Left kidney (tissue), 1 donor: ENCODE measurements at regions not wholly inside any gene's neighbourhood (a gene's known extent, or its start where the extent isn't known, plus 50 kb on each side); places are given as distances from the start of the nearest gene placed in this dataset.
A peak's percentile ranks its signal among the peaks of the same experiment; 100 is the strongest.
"Not testable (repeated sequence)": the region's sequence is repeated elsewhere in the genome, so short reads cannot be mapped to it uniquely, and the experiment has no call there.

Experiments used
- DNase-seq: peaks from one replicate; pipeline ENCODE4 v3.0.0-alpha.2; 2013

DNA sequence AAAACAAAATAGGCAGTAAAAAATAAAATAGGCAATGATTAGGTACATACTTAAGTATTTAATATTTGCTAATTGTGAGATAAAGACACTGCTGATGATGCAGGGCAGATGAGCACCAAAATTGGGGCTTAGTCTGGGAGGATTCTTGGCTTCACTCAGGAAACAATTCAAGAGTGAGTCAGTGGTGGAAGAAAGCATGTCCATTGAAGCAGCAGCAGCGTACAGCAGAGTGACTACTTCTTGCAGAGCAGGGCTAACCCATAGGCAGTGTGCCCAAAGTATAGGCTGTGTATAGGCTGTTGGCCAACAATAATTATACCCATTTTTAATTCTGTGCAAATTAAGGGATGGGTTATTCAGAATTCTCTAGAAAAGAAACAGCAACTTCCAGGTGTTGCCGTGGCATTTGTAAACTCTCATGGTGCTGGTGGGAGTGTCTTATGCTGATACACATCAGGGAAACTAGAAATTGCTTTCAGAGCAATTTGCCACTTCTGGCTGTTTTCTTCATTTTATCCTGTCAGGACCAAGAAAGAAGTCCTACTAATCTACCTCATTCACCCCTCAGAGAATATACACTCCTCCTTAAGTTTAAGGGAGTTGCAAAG is 317.3 kb upstream of the NAALADL2 start:
- no peak for DNase-seq

GRCh38 chr3:174547801-174548435 is 311.2 kb upstream of the NAALADL2 start:
- no peak for DNase-seq

- no peak for DNase-seq
Measured at GRCh38 chr3:174548841-174549623, 310.1 kb upstream of the NAALADL2 start.

DNA sequence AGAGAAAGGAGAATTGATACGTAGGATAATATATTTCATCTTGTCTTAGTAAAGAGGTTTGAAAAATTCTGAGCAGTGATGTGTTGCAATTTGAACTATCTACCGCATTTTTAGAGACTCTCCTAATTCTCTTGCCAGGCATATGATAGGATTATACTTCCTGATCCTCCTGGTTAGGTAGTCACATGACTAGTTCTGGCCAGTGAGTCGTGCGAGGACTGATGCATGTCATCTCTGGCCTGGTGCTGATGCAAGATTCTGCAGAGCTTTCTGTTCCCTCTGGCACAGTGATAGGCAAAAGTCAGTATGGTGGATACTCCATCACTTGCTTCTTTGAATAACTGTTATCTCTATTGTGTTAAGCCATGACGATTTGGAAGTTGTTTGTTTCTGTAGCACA is 277.6 kb upstream of the NAALADL2 start:
- no peak for DNase-seq

DNA sequence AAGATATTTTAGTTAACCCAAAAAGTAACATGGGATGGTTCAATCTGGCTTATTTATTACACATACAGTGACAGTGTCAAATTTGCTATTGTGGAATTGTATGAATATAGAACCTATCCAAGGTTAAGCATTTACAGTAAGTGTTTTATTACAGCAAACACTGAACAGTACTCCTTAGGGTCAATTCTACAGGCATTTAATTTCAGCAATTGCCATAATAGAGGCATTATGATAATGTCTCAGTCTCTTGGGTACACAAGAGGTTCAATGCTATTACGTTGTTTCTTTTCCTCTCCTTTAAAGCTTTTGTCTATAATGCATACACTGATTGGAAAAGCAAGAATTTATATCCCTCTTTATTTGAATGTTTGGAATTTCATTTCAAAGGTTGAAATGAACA is 275.7 kb upstream of the NAALADL2 start:
- no peak for DNase-seq

DNA sequence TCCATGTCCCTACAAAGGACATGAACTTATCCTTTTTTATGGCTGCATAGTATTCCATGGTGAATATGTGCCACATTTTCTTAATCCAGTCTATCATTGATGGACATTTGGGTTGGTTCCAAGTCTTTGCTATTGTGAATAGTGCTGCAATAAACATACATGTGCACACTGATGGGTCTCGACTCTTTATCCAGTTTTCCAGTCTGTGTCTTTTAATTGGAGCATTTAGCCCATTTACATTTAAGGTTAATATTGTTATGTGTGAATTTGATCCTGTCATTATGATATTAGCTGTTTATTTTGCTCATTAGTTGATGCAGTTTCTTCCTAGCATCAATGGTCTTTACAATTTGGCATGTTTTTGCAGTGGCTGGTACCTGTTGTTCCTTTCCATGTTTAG is 272.0 kb upstream of the NAALADL2 start:
- DNase-seq: not testable (repeated sequence)

GRCh38 chr3:174596447-174596982 is 262.6 kb upstream of the NAALADL2 start:
- no peak for DNase-seq

DNA sequence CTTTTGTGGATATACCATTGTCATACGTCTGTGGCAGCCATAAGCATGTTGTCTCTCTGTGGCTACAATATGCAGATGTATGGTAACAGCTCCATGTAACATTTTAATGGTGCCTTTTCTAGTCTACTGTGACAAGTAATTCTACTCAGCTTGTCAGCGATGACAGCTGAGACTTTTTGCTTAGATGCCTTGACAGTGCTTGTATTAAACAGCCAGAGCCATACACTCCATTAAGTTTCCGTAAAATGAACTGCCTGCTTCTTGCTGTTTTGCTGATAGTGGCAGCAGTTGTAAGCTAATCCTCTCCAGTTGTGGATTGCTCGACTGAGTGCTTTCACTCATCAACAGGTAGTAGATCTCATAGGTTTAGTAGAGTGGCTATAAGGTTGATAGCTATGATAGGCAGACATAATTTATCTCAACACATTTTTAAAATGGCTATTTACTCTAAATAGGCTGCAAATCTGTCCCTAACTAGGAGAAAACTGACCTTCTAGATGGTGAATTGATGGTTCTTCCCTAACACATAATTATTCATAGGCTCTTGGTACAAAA is 260.2 kb upstream of the NAALADL2 start:
- DNase-seq: peak; percentile 17

DNA sequence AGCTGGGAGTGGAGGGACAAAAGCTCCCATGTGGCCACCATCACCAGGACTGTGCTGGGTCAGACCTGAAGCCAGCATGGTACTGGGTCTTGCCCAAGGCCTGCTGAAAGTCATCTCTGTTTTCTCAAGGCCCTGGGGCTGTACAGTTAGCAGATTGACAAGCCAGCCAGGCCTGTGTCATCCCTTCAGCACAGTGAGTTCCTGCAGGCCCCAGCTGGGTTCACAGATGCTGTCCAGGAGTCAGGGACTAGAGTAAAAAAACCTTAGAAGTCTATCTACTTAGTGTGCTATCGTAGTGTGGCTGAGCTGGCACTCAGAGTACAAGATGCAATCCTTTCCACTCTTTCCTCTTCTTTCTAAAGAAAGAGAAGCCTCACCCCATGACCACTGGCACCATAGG is 246.0 kb upstream of the NAALADL2 start:
- no peak for DNase-seq

GRCh38 chr3:174614036-174614435 is 245.1 kb upstream of the NAALADL2 start:
- DNase-seq: no peak

GRCh38 chr3:174618368-174619080 is 240.6 kb upstream of the NAALADL2 start:
- no peak for DNase-seq

GRCh38 chr3:174619239-174619638 is 239.9 kb upstream of the NAALADL2 start:
- DNase-seq: no peak

DNA sequence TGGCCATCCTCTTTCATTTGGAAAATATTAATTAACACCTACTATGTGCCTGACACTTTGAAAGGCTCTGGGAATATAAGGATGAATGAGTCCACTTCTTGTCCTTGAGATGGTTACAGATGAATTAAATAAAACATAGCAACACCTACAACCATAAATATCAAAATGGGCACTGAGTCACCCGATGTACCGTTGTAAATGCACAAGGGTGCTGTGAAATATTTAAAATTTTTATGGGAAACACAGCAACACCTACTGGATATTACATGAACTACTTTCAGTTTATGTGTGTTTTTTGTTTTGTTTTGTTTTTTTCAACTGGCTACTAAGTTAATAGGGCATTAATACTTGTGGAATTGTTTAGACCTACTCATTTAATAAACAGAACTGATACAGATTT is 239.0 kb upstream of the NAALADL2 start:
- no peak for DNase-seq

DNA sequence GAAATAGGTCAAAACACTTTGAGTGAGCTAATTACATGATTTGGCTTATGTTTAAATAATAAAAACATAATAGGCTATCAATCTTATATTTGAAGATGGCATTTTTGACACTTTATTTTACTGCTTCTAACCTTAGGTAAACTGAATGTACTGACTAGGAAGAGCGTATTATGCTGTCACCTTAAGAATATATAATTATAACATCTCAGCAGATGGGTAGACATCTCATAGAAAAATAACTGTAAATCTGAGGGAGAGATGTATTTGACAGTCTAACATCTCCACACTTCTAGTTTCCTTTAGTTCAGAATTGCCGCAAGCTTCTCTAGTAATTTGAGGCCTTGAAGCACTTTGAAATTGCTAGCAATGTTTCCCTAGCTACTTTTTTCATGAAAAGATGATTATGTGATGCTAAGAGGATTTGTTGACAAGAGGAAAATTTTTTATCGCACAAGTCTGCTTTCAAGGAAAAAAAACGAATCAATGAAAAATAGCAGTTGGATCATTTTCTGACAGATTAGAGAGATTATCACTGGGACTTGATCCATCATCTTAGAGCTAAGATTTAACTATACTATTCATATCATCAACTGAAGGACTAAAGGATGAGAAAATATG is 238.2 kb upstream of the NAALADL2 start:
- DNase-seq: no peak

DNA sequence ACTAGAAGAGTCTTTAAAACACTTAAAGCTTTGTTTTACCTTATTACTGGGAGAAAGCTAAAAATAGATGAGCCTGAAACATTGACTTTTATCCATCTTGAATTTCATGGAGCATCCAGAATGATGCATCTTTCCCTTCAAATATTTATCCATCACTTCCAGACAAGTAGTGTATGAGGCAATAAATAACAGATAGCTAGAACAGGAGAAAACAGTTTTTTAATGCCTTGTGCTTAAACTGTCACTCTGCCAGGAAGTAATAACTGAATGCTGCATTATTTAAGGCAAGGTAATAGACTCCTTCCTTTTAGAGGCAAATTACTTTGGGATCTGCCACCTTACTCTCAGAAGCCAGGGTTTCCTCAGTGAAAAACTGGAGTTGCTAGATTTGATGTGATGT is 225.8 kb upstream of the NAALADL2 start:
- DNase-seq: no peak

DNA sequence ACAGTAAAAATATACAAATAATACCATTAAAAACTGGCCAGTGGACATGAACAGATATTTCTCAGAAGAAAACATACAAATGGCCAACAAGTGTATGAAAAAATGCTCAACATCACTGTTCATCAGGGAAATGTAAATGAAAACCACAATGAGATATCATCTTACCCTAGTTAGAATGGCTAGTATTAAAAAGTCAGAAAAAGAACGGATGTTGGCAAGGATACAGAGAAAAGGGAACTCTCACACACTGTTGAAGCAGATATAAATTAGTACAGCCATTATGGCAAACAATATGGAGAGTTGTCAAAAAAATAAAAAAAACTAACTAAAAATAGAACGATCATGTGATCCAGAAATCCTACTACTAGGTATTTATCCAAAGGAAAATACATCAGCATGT is 222.7 kb upstream of the NAALADL2 start:
- DNase-seq: no peak

DNA sequence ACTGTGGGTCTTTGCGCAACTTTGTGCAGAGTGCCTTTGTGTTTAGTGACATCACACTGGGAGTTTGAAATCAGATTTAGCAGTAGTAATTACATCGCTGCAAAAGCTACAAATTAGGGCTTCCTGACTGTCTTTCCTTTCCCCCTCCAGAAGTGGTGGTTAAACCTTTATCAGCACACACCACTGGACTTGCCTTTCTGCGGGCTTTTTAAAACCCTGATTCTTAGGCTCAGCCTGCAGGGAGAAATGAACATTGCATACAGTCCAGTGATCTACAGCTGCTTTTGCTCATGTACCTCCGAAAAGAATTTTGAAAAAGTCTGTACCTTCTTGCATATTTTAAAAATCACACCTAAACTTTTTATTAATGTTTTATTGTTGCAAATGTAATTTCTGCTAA is 219.7 kb upstream of the NAALADL2 start:
- no peak for DNase-seq

DNA sequence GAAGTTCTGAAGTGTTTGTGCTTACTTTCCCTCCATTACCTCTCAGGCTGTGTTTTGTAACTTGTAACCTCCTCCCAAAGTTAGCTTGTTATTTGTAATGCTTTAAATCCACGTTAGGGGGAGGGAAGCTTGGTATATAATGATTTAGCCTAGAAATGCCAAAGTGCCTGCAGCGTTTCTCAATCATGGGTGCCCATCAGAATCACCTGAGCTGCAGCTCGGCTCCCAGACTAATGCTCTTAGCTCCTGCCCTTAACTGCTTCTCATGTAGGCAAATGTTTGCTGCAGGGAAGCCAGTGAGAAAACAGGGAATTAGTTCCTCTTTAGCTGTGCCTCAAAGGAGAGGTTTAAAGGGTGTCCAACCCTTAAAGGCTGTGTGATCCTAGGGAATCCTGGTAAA is 219.2 kb upstream of the NAALADL2 start:
- DNase-seq: no peak

DNA sequence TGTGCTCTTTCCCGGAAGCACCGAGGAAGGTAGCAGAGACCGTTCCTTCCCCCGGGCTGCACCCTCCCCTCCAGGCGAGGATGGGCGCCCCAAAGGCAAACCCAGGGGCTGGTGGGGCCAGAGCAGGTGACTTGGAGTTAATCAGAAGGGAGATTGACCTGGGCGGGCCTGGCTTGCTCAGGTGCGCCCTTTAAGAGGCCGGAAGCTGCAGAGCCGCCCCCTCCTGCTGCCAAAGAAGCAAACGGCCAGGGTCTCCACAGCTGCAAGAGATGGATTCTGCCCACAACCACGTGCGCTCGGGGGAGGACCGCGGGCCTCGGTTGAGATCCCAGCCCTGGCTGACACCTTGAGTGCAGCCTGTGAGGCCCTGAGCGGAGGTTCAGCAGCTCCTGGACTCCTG is 218.2 kb upstream of the NAALADL2 start:
- no peak for DNase-seq

- DNase-seq: no peak
Measured at GRCh38 chr3:174644287-174644686, 214.8 kb upstream of the NAALADL2 start.

DNA sequence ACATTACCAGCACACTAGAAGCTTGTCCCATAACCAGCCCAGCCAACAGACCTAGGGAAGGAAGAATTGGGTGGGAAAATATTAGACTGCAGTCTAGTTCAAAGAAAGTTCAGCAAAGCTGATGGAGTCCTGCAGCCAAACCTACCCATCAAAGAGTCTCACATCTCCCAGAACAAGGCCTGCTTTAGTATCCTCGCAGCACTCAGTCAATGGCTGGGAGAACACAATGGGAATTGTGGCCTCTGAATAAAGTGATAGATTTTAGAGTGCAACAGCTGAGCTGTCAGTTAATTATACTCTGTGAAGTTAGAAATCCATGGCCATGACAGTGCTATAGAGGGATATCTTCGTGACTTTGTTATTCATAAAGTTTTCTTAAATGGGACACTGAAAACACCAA is 207.2 kb upstream of the NAALADL2 start:
- no peak for DNase-seq

DNA sequence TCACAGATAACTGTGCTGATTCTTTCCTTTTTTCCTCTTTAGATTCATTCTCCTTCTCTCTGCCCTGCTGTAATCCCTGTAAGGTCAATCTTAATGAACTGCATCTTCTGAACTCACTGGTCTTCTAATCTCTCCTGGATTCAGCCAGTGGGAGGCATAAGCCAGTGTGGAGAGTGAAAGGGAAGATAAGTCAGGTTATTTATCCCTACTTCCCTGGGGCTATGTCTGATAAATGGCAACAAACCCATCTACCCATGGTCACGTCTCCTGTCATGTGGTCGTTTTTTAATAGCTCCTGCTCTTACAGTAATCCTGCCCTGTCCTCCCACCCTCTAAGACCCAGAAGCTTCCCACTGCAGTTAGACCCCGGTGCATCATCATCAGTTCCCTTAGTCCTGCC is 199.6 kb upstream of the NAALADL2 start:
- DNase-seq: no peak
